Hepatocyte (in vitro differentiated cells): ENCODE measurements at regions not wholly inside any gene's neighbourhood (a gene's known extent, or its start where the extent isn't known, plus 50 kb on each side); places are given as distances from the start of the nearest gene placed in this dataset.
A peak's percentile ranks its signal among the peaks of the same experiment; 100 is the strongest.

ENCODE experiments used
- DNase-seq: peaks from one replicate; pipeline ENCODE4 v3.0.0-alpha.2; 2016; ENCODE audit warnings: low spot score
- H2AFZ ChIP-seq: fragments of 200-600 bp; sonication (generic); 2 replicates; pipeline ENCODE4 v1.6.0; 2016; ENCODE audit warnings: antibody characterized with exemption, mild to moderate bottlenecking
- H3K27ac ChIP-seq: fragments of 200-600 bp; sonication (generic); 2 replicates; pipeline ENCODE4 v1.5.1; 2016; ENCODE audit warnings: mild to moderate bottlenecking
- H3K27me3 ChIP-seq: fragments of 200-600 bp; sonication (generic); 2 replicates; pipeline ENCODE4 v1.6.1; 2016
- H3K36me3 ChIP-seq: fragments of 200-600 bp; sonication (generic); replicated peaks from 2 replicates; pipeline ENCODE4 v1.5.1; 2016; ENCODE audit warnings: low read depth; ENCODE audit not compliant: insufficient read depth
- H3K4me1 ChIP-seq: fragments of 200-600 bp; sonication (generic); 2 replicates; pipeline ENCODE4 v1.5.1; 2016; ENCODE audit warnings: mild to moderate bottlenecking, moderate library complexity; ENCODE audit not compliant: insufficient read depth
- H3K4me2 ChIP-seq: fragments of 200-600 bp; sonication (generic); 2 replicates; pipeline ENCODE4 v1.6.0; 2016
- H3K4me3 ChIP-seq: fragments of 200-600 bp; sonication (generic); 2 replicates; pipeline ENCODE4 v1.5.1; 2016; ENCODE audit warnings: mild to moderate bottlenecking
- H3K79me2 ChIP-seq: fragments of 200-600 bp; sonication (generic); 2 replicates; pipeline ENCODE4 v1.6.0; 2017; ENCODE audit warnings: mild to moderate bottlenecking
- H3K9me2 ChIP-seq: fragments of 200-600 bp; sonication (generic); replicated peaks from 2 replicates; pipeline ENCODE4 v1.6.0; 2017; ENCODE audit warnings: mild to moderate bottlenecking; ENCODE audit not compliant: insufficient read depth
- H3K9me3 ChIP-seq: fragments of 200-600 bp; sonication (generic); 2 replicates; pipeline ENCODE4 v1.5.1; 2016; ENCODE audit warnings: low read depth, mild to moderate bottlenecking
- H4K20me1 ChIP-seq: fragments of 200-600 bp; sonication (generic); 2 replicates; pipeline ENCODE4 v1.6.0; 2016; ENCODE audit warnings: mild to moderate bottlenecking; ENCODE audit not compliant: insufficient read depth, poor library complexity, severe bottlenecking
- CTCF ChIP-seq: fragments of 200-600 bp; sonication (generic); IDR thresholded peaks from 2 replicates; pipeline ENCODE4 v1.5.1; 2016; ENCODE audit warnings: antibody characterized with exemption, mild to moderate bottlenecking; ENCODE audit not compliant: poor library complexity
- EZH2 ChIP-seq: fragments of 200-600 bp; sonication (generic); IDR thresholded peaks from 2 replicates; pipeline ENCODE4 v1.6.1; 2016; ENCODE audit warnings: antibody characterized with exemption, mild to moderate bottlenecking, borderline replicate concordance
- EZH2phosphoT487 ChIP-seq: fragments of 200-600 bp; sonication (generic); IDR thresholded peaks from one replicate; pipeline ENCODE4 v1.6.1; 2018; ENCODE audit warnings: antibody characterized with exemption, mild to moderate bottlenecking, low read depth, moderate library complexity; ENCODE audit not compliant: unreplicated experiment, severe bottlenecking
- WGBS: methylation state at CpG from one replicate; pipeline ENCODE4 v1.1.6; 2016; ENCODE audit warnings: low lambda C conversion rate; ENCODE audit errors: missing lambda C conversion rate; 5-methylcytosine and 5-hydroxymethylcytosine counted together

GRCh38 chr7:80392229-80393169, 119.4 kb downstream of the GNAT3 start:
- H3K4me1 ChIP-seq, result no peaks in the 10 kb centered on the region
- no peak overlapping the region for H3K27ac ChIP-seq
- no peaks in the 10 kb centered on the region for H3K36me3 ChIP-seq
- no peak overlapping the region for H3K4me3 ChIP-seq
- H3K9me2 ChIP-seq, result no peaks in the 10 kb centered on the region
- H4K20me1 ChIP-seq, result no peaks in the 10 kb centered on the region
- TF ChIP-seq CTCF (peak; percentile 68), EZH2phosphoT487 (no peak), EZH2 (no peak)
- no peak overlapping the region for H3K4me2 ChIP-seq
- H3K79me2 ChIP-seq, result no peaks in the 10 kb centered on the region
- no peaks in the 10 kb centered on the region for H3K9me3 ChIP-seq
- peak; percentile 50 for DNase-seq
- 79% methylated on average over 4 of the region's 4 CpGs for WGBS
- no peak overlapping the region for H2AFZ ChIP-seq
- H3K27me3 ChIP-seq, result no peaks in the 10 kb centered on the region

DNA sequence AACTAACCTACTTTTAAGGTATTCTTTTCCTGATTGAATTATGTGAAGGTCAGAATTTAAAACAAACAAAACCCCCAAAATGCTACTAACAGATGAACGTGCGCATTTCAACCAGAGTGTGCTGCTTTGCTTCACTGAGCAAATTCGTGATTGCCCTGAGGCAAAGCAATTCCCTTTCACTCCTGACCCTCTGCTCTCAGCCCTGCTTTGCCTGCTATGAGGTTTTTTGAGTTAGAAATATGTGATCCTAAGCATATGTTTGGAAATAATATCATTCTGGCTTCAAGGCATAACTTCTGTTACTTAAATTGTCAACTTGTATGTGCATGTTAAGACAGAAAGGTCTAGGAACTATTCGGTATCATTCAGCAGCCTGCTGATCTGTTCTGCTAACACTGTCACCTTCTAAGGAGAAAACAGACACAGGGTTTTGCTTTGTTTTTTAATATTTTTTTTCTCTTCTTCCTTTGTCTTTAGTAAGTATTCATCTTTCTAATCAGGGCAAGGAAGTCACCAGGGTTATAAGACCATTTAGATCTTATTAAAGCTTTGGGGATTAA, 124.2 kb downstream of the GNAT3 start:
- Histone ChIP-seq H3K27me3 (no peaks in the 10 kb centered on the region), H3K4me3 (no peak overlapping the region), H2AFZ (peak overlapping the region; percentile 11), H3K9me2 (no peaks in the 10 kb centered on the region), H3K9me3 (no peaks in the 10 kb centered on the region), H3K4me1 (no peaks in the 10 kb centered on the region), H3K27ac (no peak overlapping the region), H4K20me1 (no peaks in the 10 kb centered on the region), H3K4me2 (no peak overlapping the region), H3K36me3 (no peaks in the 10 kb centered on the region), H3K79me2 (no peaks in the 10 kb centered on the region)
- WGBS, result 52% methylated on average over 4 of the region's 4 CpGs
- DNase-seq, result no peak
- TF ChIP-seq EZH2phosphoT487, result no peak
- TF ChIP-seq EZH2, result no peak
- no peak for TF ChIP-seq CTCF

DNA sequence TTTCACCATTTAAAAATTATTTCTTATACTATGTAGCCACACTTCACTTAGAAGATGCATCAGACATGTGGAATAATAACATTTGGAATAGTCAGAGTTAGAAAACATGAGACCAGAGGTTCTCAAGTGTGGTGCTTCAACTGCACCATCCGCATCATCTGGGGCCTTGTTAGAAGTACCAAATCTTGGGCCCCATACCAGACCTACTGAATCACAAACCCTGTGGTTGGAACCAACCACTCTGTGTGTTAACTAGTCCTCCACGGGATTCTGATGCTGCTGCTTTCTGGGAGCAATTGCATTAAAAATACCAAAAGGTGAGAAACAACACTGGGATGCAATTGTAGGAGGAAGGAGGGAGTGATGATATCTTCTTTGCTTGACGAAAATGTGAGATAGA, 125.2 kb downstream of the GNAT3 start:
- no peaks in the 10 kb centered on the region for H3K9me3 ChIP-seq
- H3K4me3 ChIP-seq, result no peak overlapping the region
- H4K20me1 ChIP-seq, result no peaks in the 10 kb centered on the region
- TF ChIP-seq CTCF, result no peak
- no peak for TF ChIP-seq EZH2phosphoT487
- TF ChIP-seq EZH2, result no peak
- H3K4me1 ChIP-seq, result no peaks in the 10 kb centered on the region
- WGBS, result 87% methylated on average over 3 of the region's 3 CpGs
- DNase-seq, result no peak
- H3K27me3 ChIP-seq, result no peaks in the 10 kb centered on the region
- H2AFZ ChIP-seq, result no peak overlapping the region
- H3K36me3 ChIP-seq, result no peaks in the 10 kb centered on the region
- H3K9me2 ChIP-seq, result no peaks in the 10 kb centered on the region
- no peak overlapping the region for H3K4me2 ChIP-seq
- H3K79me2 ChIP-seq, result no peaks in the 10 kb centered on the region
- H3K27ac ChIP-seq, result no peak overlapping the region
